H1 (cell line): ENCODE measurements at regions not wholly inside any gene's neighbourhood (a gene's known extent, or its start where the extent isn't known, plus 50 kb on each side); places are given as distances from the start of the nearest gene placed in this dataset.

Source experiments
- CTCF ChIA-PET: fragments of 300-600 bp; sonication (Branson Sonifier 250); formaldehyde crosslinking; loops from one replicate; lab custom pipeline; 2021; ENCODE audit not compliant: partially characterized antibody; lab: Charles Lee
- POLR2A ChIA-PET: fragments of 300-600 bp; sonication (Branson Sonifier 250); formaldehyde crosslinking; loops from one replicate; lab custom pipeline; 2021; ENCODE audit warnings: inconsistent platforms; ENCODE audit not compliant: partially characterized antibody; lab: Charles Lee
- DNase-seq, 2 experiments: peaks; one replicate each; pipeline versions ENCODE4 v3.0.0 to v3.0.0-alpha.2; 2010 to 2022; ENCODE audit warnings: low spot score in 2 of 2, low read depth in 1 of 2, mixed read lengths in 1 of 2
- FAIRE-seq: peaks from 2 replicates; lab custom pipeline; 2011; peaks lifted over from hg19 to GRCh38; lab: Jason Lieb, UNC
- H2AFZ ChIP-seq: 2 replicates; pipeline ENCODE4 v1.8.1; 2012; ENCODE audit warnings: low read length, inconsistent platforms
- H2AK5ac ChIP-seq: 2 replicates; pipeline ENCODE4 v1.6.1; 2013; ENCODE audit warnings: low read depth, low read length
- H2BK120ac ChIP-seq: replicated peaks from 2 replicates; pipeline ENCODE3; 2013; ENCODE audit warnings: low read depth, low read length, inconsistent platforms
- H2BK12ac ChIP-seq: 2 replicates; pipeline ENCODE4 v1.6.1; 2013; ENCODE audit warnings: low read depth, low read length
- H2BK15ac ChIP-seq: 2 replicates; pipeline ENCODE4 v1.6.1; 2013; ENCODE audit warnings: low read length
- H2BK20ac ChIP-seq: 2 replicates; pipeline ENCODE4 v1.6.1; 2013; ENCODE audit warnings: low read length
- H2BK5ac ChIP-seq: 2 replicates; pipeline ENCODE4 v1.6.1; 2013; ENCODE audit warnings: low read depth, low read length
- H3K14ac ChIP-seq: 2 replicates; pipeline ENCODE4 v1.6.1; 2013; ENCODE audit warnings: inconsistent platforms; ENCODE audit not compliant: insufficient read length
- H3K18ac ChIP-seq: 2 replicates; pipeline ENCODE4 v1.6.1; 2013; ENCODE audit warnings: low read length; ENCODE audit errors: extremely low read depth
- H3K23ac ChIP-seq: 2 replicates; pipeline ENCODE4 v1.6.1; 2013; ENCODE audit warnings: inconsistent platforms; ENCODE audit not compliant: insufficient read length
- H3K23me2 ChIP-seq: 2 replicates; pipeline ENCODE4 v1.6.1; 2013; ENCODE audit warnings: low read depth, low read length
- H3K27ac ChIP-seq: 2 replicates; pipeline ENCODE4 v1.6.1; 2011; ENCODE audit warnings: low read depth, low read length, inconsistent platforms
- H3K27me3 ChIP-seq, 4 experiments: replicated peaks in 1 of 4; 1 replicate in 1 of 4; 2 replicates in 3 of 4; pipeline versions ENCODE4 v1.6.1 to v1.8.1; 2011 to 2013; ENCODE audit warnings: low read length in 3 of 4, mild to moderate bottlenecking in 3 of 4, inconsistent platforms in 2 of 4, mixed read lengths in 2 of 4, moderate library complexity in 1 of 4; ENCODE audit not compliant: control insufficient read depth in 3 of 4, insufficient read depth in 3 of 4; ENCODE audit errors: extremely low read depth in 1 of 4
- H3K36me3 ChIP-seq, 4 experiments: 2 replicates each; pipeline versions ENCODE4 v1.6.1 to v1.8.1; 2011 to 2013; ENCODE audit warnings: mild to moderate bottlenecking in 4 of 4, low read length in 3 of 4, moderate library complexity in 2 of 4, control low read depth in 1 of 4, inconsistent platforms in 1 of 4; ENCODE audit not compliant: insufficient read depth in 4 of 4, control insufficient read depth in 2 of 4
- H3K4ac ChIP-seq: replicated peaks from 2 replicates; pipeline ENCODE3; 2013; ENCODE audit warnings: low read length, low read depth, mixed read lengths, inconsistent platforms; ENCODE audit not compliant: insufficient read length
- H3K4me1 ChIP-seq, 4 experiments: replicated peaks in 1 of 4; 1 replicate in 1 of 4; 2 replicates in 3 of 4; pipeline versions ENCODE4 v1.6.1 to v1.8.1; 2011 to 2013; ENCODE audit warnings: low read length in 3 of 4, inconsistent platforms in 2 of 4, mixed read lengths in 1 of 4; ENCODE audit not compliant: insufficient read depth in 4 of 4, control insufficient read depth in 3 of 4
- H3K4me2 ChIP-seq, 2 experiments: 2 replicates each; pipeline versions ENCODE4 v1.6.1 to v1.8.1; 2011 to 2013; ENCODE audit warnings: low read depth in 2 of 2, low read length in 2 of 2, control low read depth in 1 of 2, inconsistent platforms in 1 of 2, mild to moderate bottlenecking in 1 of 2; ENCODE audit not compliant: insufficient read depth in 1 of 2
- H3K4me3 ChIP-seq, 4 experiments: fragments of 200-600, 300-600 bp in 1 of 4; sonication (generic), shearing (Covaris generic), sonication (Bioruptor Twin) in 1 of 4; 2 replicates each; pipeline versions ENCODE4 v1.5.1 to v1.8.1; 2011 to 2016; ENCODE audit warnings: low read length in 4 of 4, low read depth in 3 of 4, control low read depth in 2 of 4, inconsistent platforms in 2 of 4, mild to moderate bottlenecking in 2 of 4, mixed read lengths in 1 of 4, moderate library complexity in 1 of 4; ENCODE audit not compliant: insufficient read depth in 2 of 4; ENCODE audit errors: extremely low read depth in 1 of 4
- H3K56ac ChIP-seq: replicated peaks from 2 replicates; pipeline ENCODE3; 2013; ENCODE audit warnings: low read depth, mild to moderate bottlenecking, mixed read lengths, low read length, inconsistent platforms; ENCODE audit not compliant: insufficient read length
- H3K79me1 ChIP-seq: 2 replicates; pipeline ENCODE4 v1.6.1; 2013; ENCODE audit warnings: low read depth, low read length, control low read depth
- H3K79me2 ChIP-seq, 2 experiments: 2 replicates each; pipeline versions ENCODE4 v1.6.1 to v1.8.1; 2012 to 2013; ENCODE audit warnings: low read length in 2 of 2, mild to moderate bottlenecking in 2 of 2, inconsistent platforms in 1 of 2; ENCODE audit not compliant: insufficient read depth in 2 of 2, control insufficient read depth in 1 of 2
- H3K9ac ChIP-seq, 4 experiments: replicated peaks in 1 of 4; 1 replicate in 1 of 4; 2 replicates in 3 of 4; pipeline versions ENCODE4 v1.6.1 to v1.8.1; 2011 to 2013; ENCODE audit warnings: low read depth in 3 of 4, low read length in 3 of 4, control low read depth in 2 of 4, mild to moderate bottlenecking in 2 of 4, moderate library complexity in 2 of 4, inconsistent platforms in 1 of 4; ENCODE audit errors: extremely low read depth in 1 of 4
- H3K9me3 ChIP-seq, 2 experiments: 2 replicates each; pipeline versions ENCODE4 v1.6.1 to v1.8.1; 2012 to 2013; ENCODE audit warnings: mild to moderate bottlenecking in 2 of 2, moderate library complexity in 2 of 2, control low read depth in 1 of 2, inconsistent platforms in 1 of 2, low read depth in 1 of 2, low read length in 1 of 2, mixed read lengths in 1 of 2; ENCODE audit not compliant: insufficient read depth in 2 of 2
- H4K20me1 ChIP-seq, 2 experiments: replicated peaks in 1 of 2; 2 replicates each; pipeline versions ENCODE3 to v1.8.1; 2011 to 2013; ENCODE audit warnings: inconsistent platforms in 2 of 2, low read length in 2 of 2, mild to moderate bottlenecking in 1 of 2; ENCODE audit not compliant: insufficient read depth in 2 of 2, control insufficient read depth in 1 of 2
- H4K5ac ChIP-seq: 2 replicates; pipeline ENCODE4 v1.6.1; 2013; ENCODE audit warnings: low read length, low read depth, mixed read lengths, inconsistent platforms; ENCODE audit not compliant: insufficient read length
- H4K8ac ChIP-seq: 2 replicates; pipeline ENCODE4 v1.8.0; 2013; ENCODE audit warnings: mild to moderate bottlenecking, moderate library complexity, low read length, inconsistent platforms; ENCODE audit not compliant: insufficient read depth; ENCODE audit errors: extremely low read depth
- H4K91ac ChIP-seq: replicated peaks from 2 replicates; pipeline ENCODE3; 2013; ENCODE audit warnings: low read length, mixed read lengths, inconsistent platforms; ENCODE audit not compliant: insufficient read length
- CHD1 ChIP-seq: IDR thresholded peaks from 2 replicates; pipeline ENCODE4 v1.6.1; 2012; ENCODE audit warnings: low read depth, low read length, improper control_type of control experiment
- CTCF ChIP-seq, 3 experiments: IDR thresholded peaks; 1 replicate in 2 of 3; 2 replicates in 1 of 3; pipeline versions ENCODE4 v1.5.1 to v1.6.1; 2011; ENCODE audit warnings: low read length in 3 of 3, mild to moderate bottlenecking in 3 of 3, inconsistent platforms in 2 of 3, low read depth in 1 of 3, moderate library complexity in 1 of 3; ENCODE audit not compliant: insufficient read depth in 1 of 3; ENCODE audit errors: control extremely low read depth in 1 of 3
- RAD21 ChIP-seq, 2 experiments: IDR thresholded peaks in 1 of 2; conservative IDR thresholded peaks in 1 of 2; 2 replicates each; pipeline ENCODE4 v1.6.1; 2011; ENCODE audit warnings: low read depth in 2 of 2, low read length in 2 of 2, improper control_type of control experiment in 1 of 2, inconsistent platforms in 1 of 2, mild to moderate bottlenecking in 1 of 2, moderate library complexity in 1 of 2
- SUZ12 ChIP-seq: fragments of 200-600 bp; sonication (generic); IDR thresholded peaks from 2 replicates; pipeline ENCODE4 v1.6.1; 2012; ENCODE audit warnings: mild to moderate bottlenecking, inconsistent platforms, low read length, moderate library complexity, mixed read lengths
- WGBS, 2 experiments: shearing (Covaris generic) in 1 of 2; methylation state at CpG; one replicate each; pipeline versions ENCODE4 v1.1.6 to v1.1.7; 2013 to 2015; ENCODE audit warnings: low lambda C conversion rate in 2 of 2, mixed read lengths in 2 of 2, inconsistent platforms in 1 of 2, low coverage in 1 of 2, missing lambda C conversion rate in 1 of 2; ENCODE audit not compliant: insufficient replicate concordance in 2 of 2, insufficient coverage in 1 of 2, insufficient read length in 1 of 2; ENCODE audit errors: extremely low coverage in 1 of 2, missing lambda C conversion rate in 1 of 2; 5-methylcytosine and 5-hydroxymethylcytosine counted together

GRCh38 chr3:164186095-164186494 is 892.2 kb downstream of the SI start:
- no peaks in the 10 kb centered on the region for H3K79me1 ChIP-seq
- H4K20me1 ChIP-seq: no peaks in the 10 kb centered on the region
- DNase-seq (peak in 1 of 2 experiments; percentile 9), FAIRE-seq (no peak)
- 69% methylated on average over 2 of the region's 3 CpGs; no CpG with 5 or more reads in 1 of the 2 experiments for WGBS, 2 experiments
- H3K27me3 ChIP-seq: no peaks in the 10 kb centered on the region
- no peak overlapping the region for H3K27ac ChIP-seq
- CTCF ChIA-PET: interaction anchor here (1.5 kb wide), 1 partner anchor 564 kb away, joined by 3 read pairs; no protein-coding TSS in a partner anchor
- POLR2A ChIA-PET: no interaction called here
- TF ChIP-seq SUZ12: no peak
- peak in 2 of 3 experiments; percentile 7 to 14; a peak in 2 of 4 replicates for TF ChIP-seq CTCF (IDR thresholded peaks at IDR 0.05; ENCODE audit: control extremely low read depth in 1 of 3, insufficient read depth in 1 of 3, low read depth in 1 of 3, low read length in 3 of 3)
- TF ChIP-seq CHD1: no peak
- peak; percentile 39 to 54 for TF ChIP-seq RAD21 (IDR thresholded peaks at IDR 0.05 in 1 of 2, conservative IDR thresholded peaks at IDR 0.05 in 1 of 2; ENCODE audit: low read depth in 2 of 2, low read length in 2 of 2)
- H2BK12ac ChIP-seq: no peak overlapping the region
- no peak overlapping the region for H4K5ac ChIP-seq
- H3K23me2 ChIP-seq: no peaks in the 10 kb centered on the region
- H2AK5ac ChIP-seq: no peak overlapping the region
- no peak overlapping the region for H3K4me3 ChIP-seq
- H2BK15ac ChIP-seq: no peak overlapping the region
- no peak overlapping the region for H2BK120ac ChIP-seq
- H4K91ac ChIP-seq: no peak overlapping the region
- no peak overlapping the region for H3K9ac ChIP-seq
- no peak overlapping the region for H3K18ac ChIP-seq
- H2AFZ ChIP-seq: no peak overlapping the region
- H3K79me2 ChIP-seq: no peaks in the 10 kb centered on the region
- no peak overlapping the region for H3K4ac ChIP-seq
- no peaks in the 10 kb centered on the region for H3K36me3 ChIP-seq
- H3K14ac ChIP-seq: no peak overlapping the region
- no peak overlapping the region for H2BK20ac ChIP-seq
- no peak overlapping the region for H3K4me2 ChIP-seq
- no peak overlapping the region for H2BK5ac ChIP-seq
- H3K23ac ChIP-seq: no peak overlapping the region
- peaks cover 6 to 9% of the 10 kb centered on the region in 2 experiments; a peak in 2 of 4 replicates for H3K9me3 ChIP-seq
- H3K56ac ChIP-seq: no peak overlapping the region
- no peak overlapping the region for H4K8ac ChIP-seq
- no peaks in the 10 kb centered on the region for H3K4me1 ChIP-seq
